ENCODE measurements at regions not wholly inside any gene's neighbourhood (a gene's known extent, or its start where the extent isn't known, plus 50 kb on each side); places are given as distances from the start of the nearest gene placed in this dataset.

DNA sequence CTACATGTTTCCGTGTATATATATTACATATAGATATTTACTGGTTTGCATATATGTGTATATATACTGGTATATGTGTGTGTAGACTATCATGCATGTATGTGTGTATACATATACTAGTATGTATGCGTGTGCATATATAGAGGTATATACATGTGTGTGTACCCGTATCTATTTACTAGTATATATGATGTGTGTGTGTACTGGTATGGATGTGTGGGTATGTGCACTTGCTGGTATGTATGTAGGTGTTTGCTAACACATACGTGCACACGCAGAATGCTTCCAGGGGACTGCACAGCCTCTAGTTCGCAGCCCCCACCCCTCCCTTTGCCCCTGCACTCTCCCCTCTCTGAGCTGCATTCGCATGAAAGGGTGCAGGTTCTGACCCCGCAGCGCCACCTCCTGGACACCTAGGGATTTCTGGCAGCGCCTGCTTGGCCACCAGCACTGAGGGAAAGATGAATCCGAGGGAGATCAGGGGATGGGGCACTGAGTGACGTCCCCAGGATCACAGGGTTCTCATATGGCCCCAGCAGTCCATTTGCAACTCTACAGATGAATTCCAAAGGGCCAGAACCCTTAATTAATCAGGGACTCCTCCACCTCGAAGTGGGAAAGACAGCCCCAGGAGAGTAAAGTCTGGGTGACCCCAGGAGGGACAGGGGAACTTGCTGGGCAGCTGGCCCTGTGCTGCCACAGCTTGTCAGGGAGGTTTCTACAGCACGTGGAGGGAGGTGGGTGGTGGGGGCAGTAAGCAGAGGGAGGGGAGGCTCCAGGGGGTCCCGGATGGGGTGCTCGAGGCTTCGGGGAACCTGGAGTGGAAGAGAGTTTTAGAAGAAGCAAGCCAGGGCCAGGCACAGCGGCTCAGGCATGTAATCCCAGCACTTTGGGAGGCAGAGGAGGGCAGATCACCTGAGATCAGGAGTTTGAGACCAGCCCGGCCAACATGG, 66.8 kb upstream of the ASAP2 start:
- Histone ChIP-seq H3K27me3 (ENCODE audit: control insufficient read depth, insufficient read depth, low read length) (no peaks in the 10 kb centered on the region), H3K27ac (ENCODE audit: insufficient read depth, low read length) (no peak overlapping the region), H2AFZ (ENCODE audit: low read length) (no peak overlapping the region), H4K20me1 (ENCODE audit: control insufficient read depth, extremely low read depth, insufficient read depth, low read length) (no peaks in the 10 kb centered on the region), H3K4me2 (ENCODE audit: extremely low read depth, insufficient read depth, low read length) (no peak overlapping the region), H3K9me3 (ENCODE audit: control insufficient read depth, insufficient read depth, low read depth, low read length) (no peaks in the 10 kb centered on the region), H3K79me2 (ENCODE audit: control insufficient read depth, insufficient read depth, low read length) (no peaks in the 10 kb centered on the region), H3K4me3 (replicated peaks in 1 of 4; ENCODE audit: control extremely low read depth in 1 of 4, insufficient read depth in 1 of 4, low read depth in 3 of 4, low read length in 4 of 4) (no peak overlapping the region), H3K36me3 (ENCODE audit: control insufficient read depth, insufficient read depth, low read length) (no peaks in the 10 kb centered on the region), H3K9ac (ENCODE audit: insufficient read depth, low read length) (no peak overlapping the region), H3K4me1 (ENCODE audit: control insufficient read depth, extremely low read depth, insufficient read depth, low read length) (peaks cover 9% of the 10 kb centered on the region)
- no peak for TF ChIP-seq EZH2 (IDR thresholded peaks at IDR 0.05; ENCODE audit: low read length, missing control alignments)
- TF ChIP-seq, protein P1, sequence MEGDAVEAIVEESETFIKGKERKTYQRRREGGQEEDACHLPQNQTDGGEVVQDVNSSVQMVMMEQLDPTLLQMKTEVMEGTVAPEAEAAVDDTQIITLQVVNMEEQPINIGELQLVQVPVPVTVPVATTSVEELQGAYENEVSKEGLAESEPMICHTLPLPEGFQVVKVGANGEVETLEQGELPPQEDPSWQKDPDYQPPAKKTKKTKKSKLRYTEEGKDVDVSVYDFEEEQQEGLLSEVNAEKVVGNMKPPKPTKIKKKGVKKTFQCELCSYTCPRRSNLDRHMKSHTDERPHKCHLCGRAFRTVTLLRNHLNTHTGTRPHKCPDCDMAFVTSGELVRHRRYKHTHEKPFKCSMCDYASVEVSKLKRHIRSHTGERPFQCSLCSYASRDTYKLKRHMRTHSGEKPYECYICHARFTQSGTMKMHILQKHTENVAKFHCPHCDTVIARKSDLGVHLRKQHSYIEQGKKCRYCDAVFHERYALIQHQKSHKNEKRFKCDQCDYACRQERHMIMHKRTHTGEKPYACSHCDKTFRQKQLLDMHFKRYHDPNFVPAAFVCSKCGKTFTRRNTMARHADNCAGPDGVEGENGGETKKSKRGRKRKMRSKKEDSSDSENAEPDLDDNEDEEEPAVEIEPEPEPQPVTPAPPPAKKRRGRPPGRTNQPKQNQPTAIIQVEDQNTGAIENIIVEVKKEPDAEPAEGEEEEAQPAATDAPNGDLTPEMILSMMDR (conservative IDR thresholded peaks at IDR 0.05 in 1 of 2, IDR thresholded peaks at IDR 0.05 in 1 of 2; ENCODE audit: low read depth in 1 of 2, low read length in 2 of 2) = peak; percentile 82 to 87
- peak; percentile 44 to 59 for DNase-seq (ENCODE audit: low read depth in 2 of 2)

- Histone ChIP-seq H2AFZ (ENCODE audit: low read length) (no peak overlapping the region), H3K9me3 (ENCODE audit: control insufficient read depth, insufficient read depth, low read depth, low read length) (no peaks in the 10 kb centered on the region), H3K4me1 (ENCODE audit: control insufficient read depth, extremely low read depth, insufficient read depth, low read length) (peaks cover 2% of the 10 kb centered on the region), H4K20me1 (ENCODE audit: control insufficient read depth, extremely low read depth, insufficient read depth, low read length) (no peaks in the 10 kb centered on the region), H3K4me3 (replicated peaks in 1 of 4; ENCODE audit: control extremely low read depth in 1 of 4, insufficient read depth in 1 of 4, low read depth in 3 of 4, low read length in 4 of 4) (no peak overlapping the region), H3K36me3 (ENCODE audit: control insufficient read depth, insufficient read depth, low read length) (no peaks in the 10 kb centered on the region), H3K27ac (ENCODE audit: insufficient read depth, low read length) (no peak overlapping the region), H3K27me3 (ENCODE audit: control insufficient read depth, insufficient read depth, low read length) (no peaks in the 10 kb centered on the region), H3K9ac (ENCODE audit: insufficient read depth, low read length) (no peak overlapping the region), H3K79me2 (ENCODE audit: control insufficient read depth, insufficient read depth, low read length) (no peaks in the 10 kb centered on the region), H3K4me2 (ENCODE audit: extremely low read depth, insufficient read depth, low read length) (no peak overlapping the region)
- DNase-seq (ENCODE audit: low read depth in 2 of 2) = no peak
- TF ChIP-seq, protein P1 (conservative IDR thresholded peaks at IDR 0.05 in 1 of 2, IDR thresholded peaks at IDR 0.05 in 1 of 2; ENCODE audit: low read depth in 1 of 2, low read length in 2 of 2) = no peak
- TF ChIP-seq EZH2 (IDR thresholded peaks at IDR 0.05; ENCODE audit: low read length, missing control alignments) = no peak
Measured at GRCh38 chr2:9137379-9138150, 69.0 kb upstream of the ASAP2 start.

Measured in fibroblast of lung (primary cell).